ENCODE measurements at regions not wholly inside any gene's neighbourhood (a gene's known extent, or its start where the extent isn't known, plus 50 kb on each side); places are given as distances from the start of the nearest gene placed in this dataset.

DNA sequence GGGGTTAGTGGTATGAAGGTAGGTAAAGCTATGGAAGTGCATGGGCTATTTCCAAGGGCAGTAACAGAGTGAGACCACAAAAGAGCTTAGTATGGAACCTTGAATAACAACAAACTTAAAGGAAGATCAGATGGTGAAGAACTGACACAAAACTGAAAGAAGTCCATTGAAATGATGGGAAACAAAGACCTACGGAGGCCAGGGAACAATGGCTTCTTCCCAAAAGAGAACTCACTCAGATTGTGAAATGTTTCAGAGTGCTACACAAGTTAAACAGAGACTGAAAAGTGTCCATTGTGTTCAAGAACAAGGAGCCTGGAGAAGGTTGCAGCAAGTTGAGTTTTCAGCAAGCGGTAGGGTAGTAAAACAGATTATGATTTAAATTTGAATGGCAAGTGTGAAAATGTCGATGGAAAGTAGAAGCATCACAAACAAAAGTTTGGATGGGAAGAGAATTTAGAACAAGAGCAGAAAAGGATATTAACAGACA lies 700.0 kb upstream of the NXPH2 start:
- Histone ChIP-seq H3K4me3 (no peak overlapping the region), H3K4me1 (no peaks in the 10 kb centered on the region), H3K27ac (no peak overlapping the region), H3K36me3 (no peaks in the 10 kb centered on the region), H3K9me3 (no peaks in the 10 kb centered on the region), H3K27me3 (no peaks in the 10 kb centered on the region)
- 83 to 84% methylated on average over 3 of the region's 3 CpGs for WGBS, 2 donors
- TF ChIP-seq POLR2AphosphoS5 (IDR thresholded peaks at IDR 0.05): no peak
- ATAC-seq (ENCODE audit: low FRiP score in 2 of 2) (no peak), DNase-seq (no peak)

DNA sequence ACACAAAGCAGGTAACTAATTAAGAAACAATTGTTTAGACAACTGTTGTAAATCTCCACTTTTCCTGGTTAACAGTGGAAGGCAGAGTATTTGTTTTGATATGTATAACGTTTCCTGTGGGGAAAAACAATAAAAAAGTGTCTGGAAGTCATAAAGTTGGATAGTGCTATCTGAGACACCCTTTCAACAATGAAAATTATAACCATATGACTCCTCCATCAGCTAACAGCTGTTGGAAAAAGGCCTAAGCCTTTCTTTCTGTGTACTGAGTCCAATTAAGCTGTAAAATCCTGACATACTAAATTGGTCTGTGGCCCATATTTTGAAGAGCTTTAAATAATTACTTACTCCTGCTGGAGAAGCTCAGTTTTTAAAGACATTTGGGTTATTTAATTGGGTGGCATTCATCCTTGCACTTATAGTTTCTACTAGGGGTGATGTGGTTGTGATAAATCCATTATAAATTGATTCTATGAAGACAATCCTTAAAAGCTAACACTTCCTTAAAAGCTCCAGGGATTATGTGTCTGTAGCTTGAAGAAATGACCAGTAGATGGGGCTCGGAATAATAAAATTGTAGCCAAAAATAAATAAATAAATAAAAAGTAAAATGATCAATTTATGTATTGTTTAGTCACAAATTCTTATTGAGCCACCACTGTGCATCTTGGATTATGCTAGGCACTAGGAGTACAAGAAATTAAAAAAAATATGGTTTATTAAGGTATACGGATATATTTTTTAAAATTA lies 698.1 kb upstream of the NXPH2 start:
- DNase-seq (no peak), ATAC-seq (ENCODE audit: low FRiP score in 2 of 2) (no peak)
- no peaks in the 10 kb centered on the region for H3K36me3 ChIP-seq
- no peak overlapping the region for H3K4me3 ChIP-seq
- TF ChIP-seq, protein P1, sequence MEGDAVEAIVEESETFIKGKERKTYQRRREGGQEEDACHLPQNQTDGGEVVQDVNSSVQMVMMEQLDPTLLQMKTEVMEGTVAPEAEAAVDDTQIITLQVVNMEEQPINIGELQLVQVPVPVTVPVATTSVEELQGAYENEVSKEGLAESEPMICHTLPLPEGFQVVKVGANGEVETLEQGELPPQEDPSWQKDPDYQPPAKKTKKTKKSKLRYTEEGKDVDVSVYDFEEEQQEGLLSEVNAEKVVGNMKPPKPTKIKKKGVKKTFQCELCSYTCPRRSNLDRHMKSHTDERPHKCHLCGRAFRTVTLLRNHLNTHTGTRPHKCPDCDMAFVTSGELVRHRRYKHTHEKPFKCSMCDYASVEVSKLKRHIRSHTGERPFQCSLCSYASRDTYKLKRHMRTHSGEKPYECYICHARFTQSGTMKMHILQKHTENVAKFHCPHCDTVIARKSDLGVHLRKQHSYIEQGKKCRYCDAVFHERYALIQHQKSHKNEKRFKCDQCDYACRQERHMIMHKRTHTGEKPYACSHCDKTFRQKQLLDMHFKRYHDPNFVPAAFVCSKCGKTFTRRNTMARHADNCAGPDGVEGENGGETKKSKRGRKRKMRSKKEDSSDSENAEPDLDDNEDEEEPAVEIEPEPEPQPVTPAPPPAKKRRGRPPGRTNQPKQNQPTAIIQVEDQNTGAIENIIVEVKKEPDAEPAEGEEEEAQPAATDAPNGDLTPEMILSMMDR (IDR thresholded peaks at IDR 0.05): no peak
- TF ChIP-seq POLR2AphosphoS5 (IDR thresholded peaks at IDR 0.05) (no peak), POLR2A (IDR thresholded peaks at IDR 0.05) (no peak), EP300 (IDR thresholded peaks at IDR 0.05) (no peak)
- no peaks in the 10 kb centered on the region for H3K9me3 ChIP-seq
- 61 to 66% methylated on average over 3 of the region's 3 CpGs for WGBS, 2 donors
- no peaks in the 10 kb centered on the region for H3K27me3 ChIP-seq
- H3K4me1 ChIP-seq: no peaks in the 10 kb centered on the region
- no peak overlapping the region for H3K27ac ChIP-seq

DNA sequence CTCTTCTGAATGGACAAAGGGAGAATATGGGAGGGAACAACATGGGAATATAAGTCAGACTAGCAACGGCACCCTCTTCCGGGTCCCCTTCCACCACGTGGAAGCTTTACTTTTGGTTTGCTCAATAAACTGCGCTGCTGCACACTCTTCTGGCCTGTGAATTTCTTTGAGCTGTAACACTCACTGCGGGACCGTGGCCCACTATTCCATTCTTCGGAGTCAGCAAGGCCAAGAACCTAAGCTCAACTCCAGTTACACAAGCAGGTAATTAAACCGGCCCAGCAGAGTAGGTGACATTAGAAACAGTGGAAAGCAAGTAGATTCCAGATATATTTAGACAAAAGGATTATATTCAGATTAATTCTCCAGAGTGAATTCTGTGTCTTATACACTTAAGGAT lies 697.4 kb upstream of the NXPH2 start:
- DNase-seq (no peak), ATAC-seq (ENCODE audit: low FRiP score in 2 of 2) (no peak)
- Histone ChIP-seq H3K36me3 (no peaks in the 10 kb centered on the region), H3K4me3 (no peak overlapping the region), H3K27ac (no peak overlapping the region), H3K9me3 (no peaks in the 10 kb centered on the region), H3K4me1 (no peaks in the 10 kb centered on the region), H3K27me3 (no peaks in the 10 kb centered on the region)
- TF ChIP-seq EP300 (IDR thresholded peaks at IDR 0.05): no peak
- TF ChIP-seq, protein P1 (IDR thresholded peaks at IDR 0.05): no peak
- no peak for TF ChIP-seq POLR2A (IDR thresholded peaks at IDR 0.05)
- no peak for TF ChIP-seq POLR2AphosphoS5 (IDR thresholded peaks at IDR 0.05)
- WGBS, 2 donors: 92 to 95% methylated on average over 8 of the region's 8 CpGs

DNA sequence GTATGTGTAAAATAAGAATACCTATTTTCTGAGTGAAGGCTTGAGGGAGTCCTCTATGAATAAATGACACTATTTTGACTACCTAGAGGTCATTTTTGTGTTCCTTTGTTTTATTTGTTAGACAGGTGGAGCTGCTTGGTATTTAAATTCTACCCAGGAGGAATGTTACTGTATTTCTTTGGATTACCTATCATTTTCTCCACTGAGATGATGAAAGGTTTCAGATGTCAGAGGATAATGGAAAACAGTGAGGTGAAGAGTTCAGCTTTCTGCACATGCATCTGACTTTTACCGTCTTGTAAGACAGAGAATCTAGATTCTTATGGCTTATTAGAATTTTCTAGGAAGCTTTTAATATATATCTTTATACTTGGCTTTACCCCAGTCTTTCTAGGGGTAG lies 689.8 kb upstream of the NXPH2 start:
- DNase-seq: no peak

DNA sequence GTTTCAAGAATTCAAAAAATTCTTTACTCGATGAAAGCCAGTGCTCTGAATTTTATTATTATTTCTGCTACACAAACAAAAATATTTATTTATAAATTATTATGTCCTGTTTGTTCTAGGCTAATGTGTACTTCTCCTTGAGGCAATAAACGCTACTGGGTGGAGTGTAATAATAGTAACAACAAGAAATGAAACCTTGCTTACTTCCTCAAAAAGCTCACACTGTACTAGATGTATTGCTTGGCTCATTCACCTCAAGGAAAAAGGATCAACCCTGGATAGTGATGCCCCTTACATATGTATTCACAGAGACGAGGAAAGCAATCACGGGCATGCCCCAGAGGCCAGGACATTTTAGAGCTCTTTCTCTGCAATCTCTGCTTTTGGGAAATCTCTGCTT lies 685.6 kb upstream of the NXPH2 start:
- no peaks in the 10 kb centered on the region for H3K36me3 ChIP-seq
- no peaks in the 10 kb centered on the region for H3K27me3 ChIP-seq
- H3K27ac ChIP-seq: no peak overlapping the region
- no peak overlapping the region for H3K4me3 ChIP-seq
- TF ChIP-seq POLR2A (IDR thresholded peaks at IDR 0.05) (no peak), EP300 (IDR thresholded peaks at IDR 0.05) (no peak), POLR2AphosphoS5 (IDR thresholded peaks at IDR 0.05) (no peak)
- TF ChIP-seq, protein P1 (IDR thresholded peaks at IDR 0.05): no peak
- H3K9me3 ChIP-seq: no peaks in the 10 kb centered on the region
- ATAC-seq (ENCODE audit: low FRiP score in 2 of 2) (no peak), DNase-seq (no peak)
- no peaks in the 10 kb centered on the region for H3K4me1 ChIP-seq
- WGBS, 2 donors: 60 to 71% methylated on average over 4 of the region's 4 CpGs

More for the DNA sequence above, 689.8 kb upstream of the NXPH2 start:
- Histone ChIP-seq H3K27ac (no peak overlapping the region), H3K9me3 (no peaks in the 10 kb centered on the region), H3K27me3 (no peaks in the 10 kb centered on the region), H3K4me1 (no peaks in the 10 kb centered on the region), H3K36me3 (no peaks in the 10 kb centered on the region), H3K4me3 (no peak overlapping the region)
- 70 to 77% methylated on average over 1 of the region's 1 CpG for WGBS, 2 donors
- TF ChIP-seq, protein P1 (IDR thresholded peaks at IDR 0.05): no peak
- TF ChIP-seq POLR2AphosphoS5 (IDR thresholded peaks at IDR 0.05): no peak
- TF ChIP-seq POLR2A (IDR thresholded peaks at IDR 0.05): no peak
- TF ChIP-seq EP300 (IDR thresholded peaks at IDR 0.05): no peak
- no peak for ATAC-seq (ENCODE audit: low FRiP score in 2 of 2)

All from upper lobe of left lung (tissue), 6 donors.